Activated naive CD4-positive, alpha-beta T cell (primary cell): ENCODE measurements at regions not wholly inside any gene's neighbourhood (a gene's known extent, or its start where the extent isn't known, plus 50 kb on each side); places are given as distances from the start of the nearest gene placed in this dataset.

ENCODE experiments used
- DNase-seq, 4 experiments: peaks; one replicate each; lab custom pipeline; 2025; lab: John Stamatoyannopoulos, UW

- no peak for DNase-seq
These were observed 321.7 kb downstream of the BRD1 start for GRCh38 chr22:49506010-49506400.

GRCh38 chr22:49505337-49506009, 322.2 kb downstream of the BRD1 start:
- no peak for DNase-seq

GRCh38 chr22:49503896-49504521, 323.7 kb downstream of the BRD1 start:
- no peak for DNase-seq

GRCh38 chr22:49503321-49503720, 324.4 kb downstream of the BRD1 start:
- no peak for DNase-seq

GRCh38 chr22:49502126-49502826, 325.4 kb downstream of the BRD1 start:
- no peak for DNase-seq

- no peak for DNase-seq
These were observed 326.7 kb downstream of the BRD1 start for GRCh38 chr22:49500942-49501395.

GRCh38 chr22:49500076-49500460, 327.6 kb downstream of the BRD1 start:
- no peak for DNase-seq

GRCh38 chr22:49499433-49500075, 328.1 kb downstream of the BRD1 start:
- no peak for DNase-seq

GRCh38 chr22:49497266-49497665, 330.4 kb downstream of the BRD1 start:
- DNase-seq: no peak

- no peak for DNase-seq
These were observed 333.1 kb downstream of the BRD1 start for GRCh38 chr22:49494555-49494954.

GRCh38 chr22:49492741-49493251, 334.9 kb downstream of the BRD1 start:
- no peak for DNase-seq

GRCh38 chr22:49492308-49492707, 335.4 kb downstream of the BRD1 start:
- DNase-seq: no peak

GRCh38 chr22:49491726-49492125, 335.9 kb downstream of the BRD1 start:
- DNase-seq: no peak

GRCh38 chr22:49491221-49491635, 336.4 kb downstream of the BRD1 start:
- DNase-seq: no peak

- DNase-seq: no peak
These were observed 337.0 kb downstream of the BRD1 start for GRCh38 chr22:49490692-49491091.

GRCh38 chr22:49489821-49490220, 337.9 kb downstream of the BRD1 start:
- DNase-seq: no peak

GRCh38 chr22:49488943-49489342, 338.7 kb downstream of the BRD1 start:
- no peak for DNase-seq

- DNase-seq: no peak
These were observed 339.7 kb downstream of the BRD1 start for GRCh38 chr22:49487950-49488349.

- DNase-seq: no peak
These were observed 341.4 kb downstream of the BRD1 start for GRCh38 chr22:49486225-49486624.

- no peak for DNase-seq
These were observed 343.7 kb downstream of the BRD1 start for GRCh38 chr22:49483946-49484345.

GRCh38 chr22:49483281-49483870, 344.3 kb downstream of the BRD1 start:
- DNase-seq: no peak

GRCh38 chr22:49482811-49483210, 344.9 kb downstream of the BRD1 start:
- no peak for DNase-seq
